HG03196 (cell line): ENCODE measurements at regions not wholly inside any gene's neighbourhood (a gene's known extent, or its start where the extent isn't known, plus 50 kb on each side); places are given as distances from the start of the nearest gene placed in this dataset.
"Not testable (repeated sequence)": the region's sequence is repeated elsewhere in the genome, so short reads cannot be mapped to it uniquely, and the experiment has no call there.

ENCODE experiments used
- ATAC-seq: cut with Tn5 transposase; IDR thresholded peaks from one replicate; pipeline ENCODE4 v1.9.1; 2021; ENCODE audit not compliant: unreplicated experiment

DNA sequence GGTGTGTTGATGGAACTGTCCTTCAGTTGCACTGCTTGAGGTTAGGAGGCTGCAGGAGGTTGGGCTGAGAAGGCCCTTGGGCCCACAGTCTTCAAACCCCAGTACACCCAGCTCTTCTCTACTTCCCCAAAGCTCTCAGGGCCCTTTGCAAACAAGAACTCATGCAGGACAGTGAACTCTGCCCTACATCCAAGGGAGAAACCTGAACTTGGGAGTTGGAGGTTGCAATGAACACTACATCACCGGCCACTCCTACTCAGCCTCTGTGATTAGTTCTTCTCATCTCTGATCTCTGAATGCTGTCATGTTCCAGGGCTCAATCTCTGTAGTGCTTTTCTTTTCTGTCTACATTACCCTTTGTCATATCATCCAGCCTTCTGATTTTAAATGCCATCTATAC, 148.5 kb upstream of the PDE7B start:
- no peak for ATAC-seq

GRCh38 chr6:135703621-135704020, 147.9 kb upstream of the PDE7B start:
- ATAC-seq: peak; percentile 95

- ATAC-seq: no peak
These were observed 144.1 kb upstream of the PDE7B start for GRCh38 chr6:135707426-135707825.

- no peak for ATAC-seq
These were observed 141.5 kb upstream of the PDE7B start for GRCh38 chr6:135710042-135710441.

- no peak for ATAC-seq
These were observed 129.3 kb upstream of the PDE7B start for GRCh38 chr6:135722190-135722589.

DNA sequence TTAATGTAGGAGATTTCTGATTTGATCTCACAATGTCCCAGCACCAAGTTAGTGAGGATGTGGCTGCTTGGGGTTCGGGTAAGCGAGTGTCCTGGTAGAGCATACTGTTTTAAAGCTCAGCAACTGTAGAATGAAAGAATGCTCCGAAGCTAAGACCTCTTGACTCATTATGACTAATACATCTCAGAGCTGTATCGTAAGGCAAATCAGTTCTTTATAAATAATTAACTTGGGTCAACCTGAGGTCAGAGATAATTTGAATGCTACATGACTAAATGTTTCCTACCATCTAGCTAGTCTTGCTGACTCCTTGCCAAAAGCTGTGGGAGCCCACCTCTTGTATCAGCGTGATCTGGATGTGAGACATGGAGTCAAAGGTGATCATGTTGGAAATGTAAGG, 128.8 kb upstream of the PDE7B start:
- ATAC-seq: peak; percentile 64

DNA sequence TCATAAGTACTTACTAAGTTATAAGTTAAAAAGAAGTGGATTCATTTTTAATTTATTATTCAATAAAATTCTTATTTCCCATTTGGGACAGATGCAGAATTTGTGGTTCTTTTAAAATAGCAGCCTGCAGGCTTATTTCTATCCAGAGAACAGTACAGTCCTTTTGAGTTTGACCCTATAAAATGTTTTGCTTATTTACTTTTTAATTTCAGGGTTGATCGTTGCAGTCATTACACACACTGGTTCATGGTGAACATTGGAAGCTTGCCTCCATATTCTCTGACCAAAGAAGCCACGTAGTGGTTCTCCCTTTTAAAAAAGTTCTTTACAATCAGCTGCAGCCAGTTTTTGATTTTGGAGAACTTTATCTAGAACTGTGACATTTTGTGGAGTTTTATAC, 122.9 kb upstream of the PDE7B start:
- no peak for ATAC-seq

GRCh38 chr6:135731116-135731515, 120.4 kb upstream of the PDE7B start:
- no peak for ATAC-seq

- ATAC-seq: not testable (repeated sequence)
These were observed 115.2 kb upstream of the PDE7B start for GRCh38 chr6:135736351-135736750.

GRCh38 chr6:135738636-135739035, 112.9 kb upstream of the PDE7B start:
- ATAC-seq: no peak

- ATAC-seq: no peak
These were observed 112.2 kb upstream of the PDE7B start for GRCh38 chr6:135739288-135739687.

DNA sequence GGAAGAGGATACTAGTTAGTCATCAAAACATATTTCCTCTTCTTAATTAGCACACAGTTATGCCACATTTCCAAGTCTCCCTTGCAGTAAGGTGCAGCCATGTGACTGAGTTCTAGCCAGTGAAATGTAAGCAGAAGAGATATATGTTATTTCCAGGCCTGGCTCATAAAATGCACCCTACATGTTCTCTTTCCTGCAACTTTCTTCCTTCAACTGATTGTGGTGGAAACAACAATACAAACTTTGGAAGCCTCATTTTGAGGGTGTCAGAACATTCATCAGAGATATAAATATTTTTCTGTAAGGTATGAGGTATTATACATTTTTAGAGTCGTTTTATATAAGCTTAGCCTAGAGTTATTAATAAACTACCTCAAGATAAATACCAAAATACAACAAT, 110.9 kb upstream of the PDE7B start:
- no peak for ATAC-seq

DNA sequence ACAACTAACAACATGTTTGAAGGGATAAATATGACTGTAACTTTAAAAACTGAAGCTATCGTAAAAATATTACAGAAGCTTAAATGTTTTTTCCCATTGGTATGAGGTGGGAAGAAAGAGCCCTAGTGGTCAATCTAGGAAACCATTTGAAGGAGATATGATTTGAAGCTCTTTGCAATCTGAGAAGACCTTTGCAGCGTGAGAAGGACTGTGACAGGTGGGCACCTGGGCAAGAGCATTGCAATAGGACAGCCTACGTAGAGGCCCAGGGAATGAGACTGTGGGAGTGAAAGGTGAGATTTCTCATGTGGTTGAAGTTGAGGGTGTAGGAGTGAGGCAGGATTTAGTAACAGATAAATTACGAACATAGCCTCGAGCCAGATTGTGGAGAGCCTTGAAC, 108.0 kb upstream of the PDE7B start:
- no peak for ATAC-seq

DNA sequence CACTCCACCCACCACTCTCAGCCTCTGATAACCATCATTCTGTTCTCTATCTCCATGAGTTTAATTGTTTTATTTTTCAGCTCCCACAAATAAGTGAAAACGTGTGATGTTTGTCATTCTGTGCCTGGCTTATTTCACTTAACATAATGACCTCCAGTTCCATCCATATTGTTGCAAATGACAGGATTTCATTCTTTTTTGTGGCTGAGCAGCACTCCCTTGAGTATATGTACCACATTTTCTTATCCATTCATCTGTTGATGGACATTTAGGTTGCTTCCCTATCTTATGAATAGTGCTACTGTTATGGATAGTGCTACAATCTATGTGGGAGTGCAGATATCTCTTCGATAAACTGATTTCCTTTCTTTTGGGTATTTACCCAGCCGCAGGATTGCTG, 103.3 kb upstream of the PDE7B start:
- no peak for ATAC-seq

DNA sequence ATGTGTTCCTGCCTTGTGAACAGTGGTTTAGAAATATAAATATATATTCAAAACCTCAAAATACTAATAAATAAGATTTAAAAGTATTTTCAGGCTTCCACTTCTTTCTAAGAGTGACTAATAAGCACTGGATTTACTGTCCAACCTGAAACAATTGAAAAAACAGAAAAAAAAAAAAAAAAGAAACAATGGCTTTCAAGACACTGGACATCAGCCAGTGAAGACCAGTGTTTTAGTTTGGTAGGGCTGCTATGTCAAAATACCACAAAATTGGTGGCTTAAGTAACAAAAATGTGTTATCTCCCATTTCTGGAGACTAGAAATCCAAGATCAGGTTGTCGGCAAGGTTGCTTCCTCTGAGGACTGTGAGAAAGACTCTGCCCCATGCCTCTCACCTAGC, 101.4 kb upstream of the PDE7B start:
- ATAC-seq: no peak

- ATAC-seq: no peak
These were observed 98.3 kb upstream of the PDE7B start for GRCh38 chr6:135753196-135753595.

DNA sequence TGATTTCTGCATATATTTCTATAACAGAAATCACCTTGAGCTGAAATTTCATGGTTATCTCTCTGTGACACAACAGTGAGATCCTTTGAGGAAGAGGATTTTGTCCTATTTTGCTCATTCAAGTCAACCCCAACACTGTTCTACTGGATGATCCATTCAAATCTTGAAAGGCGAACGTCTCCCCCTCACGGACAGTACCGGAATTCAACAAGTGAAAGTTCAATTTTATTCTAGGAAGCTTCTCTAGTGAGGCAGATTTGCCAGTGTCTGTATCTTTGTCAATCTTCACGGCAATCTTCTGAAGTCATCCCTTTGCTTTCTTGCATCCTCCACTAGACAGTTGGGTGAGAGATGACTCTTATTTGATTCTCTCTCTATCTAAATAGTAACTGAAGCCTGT, 91.7 kb upstream of the PDE7B start:
- no peak for ATAC-seq

DNA sequence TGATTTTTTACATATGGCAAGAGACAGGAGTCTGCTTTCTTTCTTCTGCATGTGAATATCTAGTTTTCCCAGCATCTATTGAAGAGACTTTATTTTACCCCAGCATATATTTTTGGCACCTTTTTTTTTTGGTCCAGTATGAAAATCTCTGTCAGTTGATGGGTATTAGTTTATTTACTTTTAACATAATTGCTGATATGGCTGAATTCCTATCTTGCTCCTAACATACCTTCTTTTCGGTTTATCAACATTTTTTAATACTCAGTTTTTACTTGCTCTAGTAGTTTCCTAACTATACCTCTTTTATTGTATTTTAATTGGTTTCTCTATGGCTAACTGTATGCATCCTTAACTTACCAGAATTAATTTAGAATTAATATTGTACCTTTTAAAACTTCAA, 77.5 kb upstream of the PDE7B start:
- ATAC-seq: no peak

GRCh38 chr6:135779213-135779612, 72.3 kb upstream of the PDE7B start:
- no peak for ATAC-seq

GRCh38 chr6:135780326-135780725, 71.2 kb upstream of the PDE7B start:
- ATAC-seq: no peak

DNA sequence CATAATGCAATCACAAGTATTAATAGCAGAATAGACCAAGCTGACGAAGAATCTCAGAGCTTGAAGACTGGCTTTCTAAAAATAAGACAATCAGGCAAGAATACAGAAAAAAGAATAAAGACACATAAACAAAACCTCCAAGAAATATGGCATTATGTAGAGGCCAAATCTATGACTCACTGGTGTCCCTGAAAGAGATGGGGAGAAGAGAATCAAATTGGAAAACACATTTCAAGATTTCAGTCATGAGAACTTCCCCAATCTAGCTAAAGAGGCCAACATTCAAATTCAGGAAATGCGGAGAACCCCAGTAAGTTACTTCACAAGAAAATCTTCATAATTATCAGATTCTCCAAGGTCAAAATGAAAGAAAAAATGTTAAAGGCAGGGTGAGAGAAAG, 69.0 kb upstream of the PDE7B start:
- ATAC-seq: no peak

- ATAC-seq: no peak
These were observed 67.0 kb upstream of the PDE7B start for GRCh38 chr6:135784507-135784906.

DNA sequence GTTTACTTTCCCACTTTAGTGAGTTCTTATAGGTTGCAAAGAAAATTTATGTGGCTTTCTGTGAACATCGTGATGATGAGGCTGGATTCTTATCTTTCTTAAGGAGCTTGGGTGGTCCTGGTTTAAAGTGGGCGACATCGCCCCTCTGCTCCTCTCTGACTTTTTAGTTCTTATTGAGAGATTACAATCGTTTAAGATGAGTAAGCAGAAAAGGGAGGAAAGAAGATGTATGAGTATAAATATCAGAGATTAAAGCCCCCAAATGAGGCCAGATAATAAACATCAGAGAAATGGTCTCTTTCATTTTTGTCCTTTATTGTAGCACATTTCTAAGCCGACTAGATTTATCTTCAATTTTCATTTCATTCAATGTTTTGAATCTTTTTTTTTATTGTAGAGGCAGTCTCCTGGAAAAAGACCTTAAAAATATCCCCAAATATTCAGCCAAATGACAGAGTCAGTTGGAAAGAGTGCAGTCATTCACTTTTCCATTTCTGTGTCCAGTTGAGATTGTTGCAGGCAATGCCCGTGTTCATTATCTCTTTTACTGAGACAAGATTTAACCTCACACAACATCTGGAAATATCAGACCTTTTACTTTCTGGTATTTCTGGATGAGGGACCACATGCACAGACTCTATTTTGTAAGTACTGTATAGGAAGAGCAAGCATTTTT, 62.0 kb upstream of the PDE7B start:
- no peak for ATAC-seq

GRCh38 chr6:135791441-135791840, 60.1 kb upstream of the PDE7B start:
- no peak for ATAC-seq
